GM12875 (cell line): ENCODE measurements at regions not wholly inside any gene's neighbourhood (a gene's known extent, or its start where the extent isn't known, plus 50 kb on each side); places are given as distances from the start of the nearest gene placed in this dataset.

Experiments used
- H3K4me3 ChIP-seq: one replicate; pipeline ENCODE4 v1.5.1; 2011; ENCODE audit warnings: low read depth, low read length, control low read depth
- CTCF ChIP-seq: IDR thresholded peaks from 2 replicates; pipeline ENCODE4 v1.5.1; 2011; ENCODE audit warnings: low read depth, mild to moderate bottlenecking, control low read depth, inconsistent platforms, low read length, moderate library complexity, borderline replicate concordance; ENCODE audit not compliant: insufficient read depth

DNA sequence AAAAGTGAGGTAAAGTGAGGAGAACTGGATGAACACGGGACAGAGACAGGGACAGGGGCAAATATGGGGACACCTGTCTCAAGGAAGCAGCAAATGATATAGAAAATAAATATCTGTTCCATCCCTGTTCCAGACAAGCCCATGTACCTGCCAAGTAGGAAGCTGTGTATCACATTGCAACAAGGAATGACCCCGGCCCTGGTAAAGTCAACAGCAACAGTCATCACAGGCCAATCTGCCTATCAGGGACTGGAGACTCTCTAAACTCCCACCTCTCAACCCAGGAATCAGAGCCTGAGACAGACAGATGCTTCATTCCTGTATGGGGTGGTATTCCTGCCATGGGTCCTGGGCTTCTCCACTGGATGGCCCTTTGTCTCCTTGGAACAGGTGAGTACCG lies 156.6 kb upstream of the PRSS1 start:
- no peak for TF ChIP-seq CTCF
- H3K4me3 ChIP-seq: no peak overlapping the region

- no peak overlapping the region for H3K4me3 ChIP-seq
- TF ChIP-seq CTCF: no peak
These were observed 157.0 kb upstream of the PRSS1 start for GRCh38 chr7:142592231-142592630.

- TF ChIP-seq CTCF: no peak
- H3K4me3 ChIP-seq: no peak overlapping the region
These were observed 158.3 kb upstream of the PRSS1 start for GRCh38 chr7:142590830-142591457.

- TF ChIP-seq CTCF: no peak
- no peak overlapping the region for H3K4me3 ChIP-seq
These were observed 159.2 kb upstream of the PRSS1 start for GRCh38 chr7:142590077-142590476.

- no peak overlapping the region for H3K4me3 ChIP-seq
- TF ChIP-seq CTCF: peak; percentile 72
These were observed 161.6 kb upstream of the PRSS1 start for GRCh38 chr7:142587578-142588191.

DNA sequence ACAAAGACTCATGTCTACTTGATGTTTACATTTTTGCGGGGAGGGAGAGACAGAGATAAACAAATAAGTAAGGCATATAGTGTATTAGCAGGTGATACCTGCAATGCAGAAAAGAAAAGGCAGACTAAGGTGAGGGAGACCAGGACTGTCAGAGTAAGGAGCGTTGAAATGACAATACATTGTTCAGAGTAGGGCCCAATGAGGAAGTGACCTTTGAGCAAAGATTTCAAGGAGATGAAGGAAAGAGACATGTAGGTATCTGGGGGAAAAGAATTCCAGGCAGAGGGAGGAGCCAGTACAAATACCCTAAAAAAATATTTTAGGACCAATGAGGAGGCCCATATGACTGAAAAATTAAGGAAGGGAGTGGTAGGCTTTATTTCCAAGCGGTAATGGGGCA lies 162.7 kb upstream of the PRSS1 start:
- no peak overlapping the region for H3K4me3 ChIP-seq
- TF ChIP-seq CTCF: no peak

DNA sequence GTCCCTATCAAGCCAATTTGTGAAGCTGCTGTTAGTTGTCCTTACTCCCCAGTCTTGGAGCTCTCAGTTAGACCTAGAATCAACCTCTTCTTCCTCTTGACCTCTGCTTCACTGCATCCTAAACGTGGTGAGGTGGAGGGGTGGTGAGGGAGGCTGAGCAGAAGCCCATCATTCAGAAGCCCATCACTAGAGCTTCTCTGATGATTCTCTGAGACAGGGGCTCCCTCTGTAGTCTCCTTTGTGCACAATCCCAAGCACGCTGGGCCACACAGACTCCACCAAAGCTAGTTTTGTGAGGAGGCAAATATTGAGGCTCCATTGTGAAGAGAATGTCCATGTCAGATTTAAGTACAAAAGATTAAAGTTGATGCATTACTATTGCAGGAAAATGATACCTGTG lies 163.8 kb upstream of the PRSS1 start:
- TF ChIP-seq CTCF: 0 out of 2 replicates have a peak, but pooled peaks have one; percentile 16
- no peak overlapping the region for H3K4me3 ChIP-seq
